ENCODE measurements at regions not wholly inside any gene's neighbourhood (a gene's known extent, or its start where the extent isn't known, plus 50 kb on each side); places are given as distances from the start of the nearest gene placed in this dataset.
A peak's percentile ranks its signal among the peaks of the same experiment; 100 is the strongest.
"Not testable (repeated sequence)": the region's sequence is repeated elsewhere in the genome, so short reads cannot be mapped to it uniquely, and the experiment has no call there.

DNA sequence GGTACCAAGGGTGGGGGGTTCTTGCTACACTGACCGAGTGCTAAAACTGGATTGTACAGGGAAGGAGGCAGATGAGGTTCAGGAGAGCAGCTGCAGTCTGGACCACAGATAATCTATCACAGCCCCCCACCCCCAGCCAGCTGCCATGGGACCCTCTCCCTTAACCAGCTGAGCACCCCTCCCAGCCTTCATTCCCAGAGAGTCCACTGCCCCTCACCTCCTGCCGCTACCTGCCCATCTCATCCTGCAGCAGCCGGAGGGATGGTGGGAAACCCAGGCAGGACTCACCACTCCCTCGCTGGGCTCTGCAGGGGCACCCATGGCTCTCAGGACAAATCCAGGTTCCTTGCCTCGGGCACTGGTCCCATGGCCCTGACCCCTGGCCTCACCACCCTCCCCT lies 66.7 kb downstream of the MRPL36 start:
- intact Hi-C loops (cut with DNase I) = no loop called here
- Histone ChIP-seq H3K4me3 (no peak overlapping the region), H3K27me3 (no peaks in the 10 kb centered on the region), H3K4me1 (replicated peaks in 1 of 2) (no peaks in the 10 kb centered on the region), H3K27ac (no peak overlapping the region), H3K9me3 (replicated peaks in 1 of 3) (no peaks in the 10 kb centered on the region), H3K36me3 (replicated peaks in 1 of 2) (no peaks in the 10 kb centered on the region)
- WGBS, 4 donors = 80 to 92% (median 83%) methylated on average over 4 to 5 of the region's 5 CpGs
- peak in 1 of 7 donors; percentile 15 for DNase-seq
- no peak for TF ChIP-seq POLR2A (IDR thresholded peaks at IDR 0.05)
- TF ChIP-seq, protein P1, sequence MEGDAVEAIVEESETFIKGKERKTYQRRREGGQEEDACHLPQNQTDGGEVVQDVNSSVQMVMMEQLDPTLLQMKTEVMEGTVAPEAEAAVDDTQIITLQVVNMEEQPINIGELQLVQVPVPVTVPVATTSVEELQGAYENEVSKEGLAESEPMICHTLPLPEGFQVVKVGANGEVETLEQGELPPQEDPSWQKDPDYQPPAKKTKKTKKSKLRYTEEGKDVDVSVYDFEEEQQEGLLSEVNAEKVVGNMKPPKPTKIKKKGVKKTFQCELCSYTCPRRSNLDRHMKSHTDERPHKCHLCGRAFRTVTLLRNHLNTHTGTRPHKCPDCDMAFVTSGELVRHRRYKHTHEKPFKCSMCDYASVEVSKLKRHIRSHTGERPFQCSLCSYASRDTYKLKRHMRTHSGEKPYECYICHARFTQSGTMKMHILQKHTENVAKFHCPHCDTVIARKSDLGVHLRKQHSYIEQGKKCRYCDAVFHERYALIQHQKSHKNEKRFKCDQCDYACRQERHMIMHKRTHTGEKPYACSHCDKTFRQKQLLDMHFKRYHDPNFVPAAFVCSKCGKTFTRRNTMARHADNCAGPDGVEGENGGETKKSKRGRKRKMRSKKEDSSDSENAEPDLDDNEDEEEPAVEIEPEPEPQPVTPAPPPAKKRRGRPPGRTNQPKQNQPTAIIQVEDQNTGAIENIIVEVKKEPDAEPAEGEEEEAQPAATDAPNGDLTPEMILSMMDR (IDR thresholded peaks at IDR 0.05) = no peak

DNA sequence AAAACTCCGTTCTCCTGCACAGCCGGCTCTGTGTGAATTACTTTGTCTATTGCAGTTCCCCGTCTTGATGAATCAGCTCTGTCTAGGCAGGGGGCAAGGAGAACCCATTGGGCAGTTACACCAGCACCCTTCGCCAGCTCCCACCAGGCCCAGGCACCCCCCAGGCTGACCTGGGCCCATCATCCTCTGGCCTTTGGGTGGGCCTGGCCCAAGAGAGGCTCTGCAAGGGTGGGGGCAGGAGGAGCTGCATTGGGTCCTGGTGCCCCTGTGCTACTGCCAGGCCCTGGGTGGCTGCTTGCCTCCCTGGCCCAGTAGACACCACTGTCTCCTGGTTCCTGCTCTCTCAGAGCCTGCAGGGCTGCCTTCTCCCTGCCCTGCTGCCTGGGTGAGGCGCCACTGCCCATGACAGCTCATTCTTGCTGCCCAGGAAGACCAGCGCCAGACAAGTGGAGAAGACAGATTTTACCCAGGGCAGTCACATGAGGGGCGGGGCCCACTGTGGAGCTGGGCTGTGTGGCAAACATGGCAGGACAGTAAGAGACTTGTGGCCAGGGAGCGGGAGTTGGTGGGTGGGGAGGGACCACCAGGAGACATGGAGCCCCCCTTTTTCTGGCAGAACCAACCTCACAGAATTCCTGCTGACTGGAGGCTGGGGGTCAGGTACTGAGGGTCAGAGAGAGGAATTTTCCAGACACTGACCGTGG lies 67.2 kb downstream of the MRPL36 start:
- Histone ChIP-seq H3K4me1 (replicated peaks in 1 of 2) (no peaks in the 10 kb centered on the region), H3K27ac (no peak overlapping the region), H3K27me3 (no peaks in the 10 kb centered on the region), H3K4me3 (no peak overlapping the region), H3K36me3 (replicated peaks in 1 of 2) (no peaks in the 10 kb centered on the region), H3K9me3 (replicated peaks in 1 of 3) (no peaks in the 10 kb centered on the region)
- 84 to 91% (median 87%) methylated on average over 5 to 9 of the region's 9 CpGs for WGBS, 4 donors
- intact Hi-C loops (cut with DNase I) = no loop called here
- peak in 1 of 7 donors; percentile 23 for DNase-seq
- TF ChIP-seq, protein P1 (IDR thresholded peaks at IDR 0.05) = no peak
- no peak for TF ChIP-seq POLR2A (IDR thresholded peaks at IDR 0.05)

DNA sequence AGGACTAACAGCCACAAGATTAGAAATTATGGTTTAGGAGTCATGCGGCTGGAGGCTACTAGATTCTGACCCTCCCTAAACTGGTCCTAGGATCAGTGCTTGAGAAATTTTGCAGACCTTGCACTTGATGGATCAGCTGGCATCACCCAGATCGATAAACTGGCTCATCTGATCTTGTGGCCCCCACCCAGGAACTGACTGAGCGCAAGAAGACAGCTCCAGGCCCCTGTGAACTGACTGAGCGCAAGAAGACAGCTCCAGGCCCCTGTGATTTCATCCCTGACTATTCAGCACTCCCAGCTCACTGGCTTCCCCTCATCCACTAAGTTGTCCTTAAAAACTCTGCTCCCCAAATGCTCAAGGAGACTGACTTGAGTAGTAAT lies 67.8 kb downstream of the MRPL36 start:
- intact Hi-C loops (cut with DNase I); H3K4me3 ChIP-seq; H3K4me1 ChIP-seq (replicated peaks in 1 of 2); H3K27me3 ChIP-seq; H3K9me3 ChIP-seq (replicated peaks in 1 of 3); H3K36me3 ChIP-seq (replicated peaks in 1 of 2); H3K27ac ChIP-seq: not testable (repeated sequence)
- DNase-seq = peak in 1 of 7 donors; percentile 6
- 86 to 90% (median 88%) methylated on average over 4 of the region's 4 CpGs for WGBS, 4 donors

DNA sequence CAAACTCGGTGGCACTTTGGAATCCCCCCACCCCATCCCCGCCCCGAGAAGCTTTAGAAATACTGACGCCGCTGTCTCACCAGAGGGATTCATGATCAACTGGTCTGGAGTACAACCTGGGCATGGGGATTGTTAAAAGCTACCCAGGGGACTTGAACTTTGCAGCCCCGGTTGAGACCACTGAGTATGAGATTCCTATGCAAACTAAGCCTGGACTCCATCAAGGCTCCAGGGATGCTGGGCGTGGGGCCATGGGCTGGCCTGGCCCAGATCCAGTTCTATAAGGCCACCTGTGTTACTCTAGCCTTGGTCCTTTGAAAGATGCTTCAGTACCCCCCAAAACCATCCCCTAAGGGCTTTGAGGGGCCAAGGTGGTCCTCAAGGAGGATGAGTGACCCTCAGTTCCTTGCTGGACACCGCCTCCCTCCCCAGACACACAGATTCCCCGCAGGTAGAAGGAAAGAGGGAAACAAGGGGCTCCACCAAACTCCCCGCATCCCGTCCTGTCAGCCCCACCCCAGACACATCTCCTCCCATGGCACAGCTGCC lies 68.5 kb downstream of the MRPL36 start:
- no peak for TF ChIP-seq POLR2A (IDR thresholded peaks at IDR 0.05)
- TF ChIP-seq, protein P1 (IDR thresholded peaks at IDR 0.05) = no peak
- Histone ChIP-seq H3K36me3 (replicated peaks in 1 of 2) (no peaks in the 10 kb centered on the region), H3K27me3 (no peaks in the 10 kb centered on the region), H3K9me3 (replicated peaks in 1 of 3) (no peaks in the 10 kb centered on the region), H3K27ac (no peak overlapping the region), H3K4me1 (replicated peaks in 1 of 2) (no peaks in the 10 kb centered on the region), H3K4me3 (no peak overlapping the region)
- DNase-seq = peak in 2 of 7 donors; percentile 2 to 37
- 79 to 92% (median 87%) methylated on average over 7 to 11 of the region's 11 CpGs for WGBS, 4 donors
- intact Hi-C loops (cut with DNase I) = no loop called here

DNA sequence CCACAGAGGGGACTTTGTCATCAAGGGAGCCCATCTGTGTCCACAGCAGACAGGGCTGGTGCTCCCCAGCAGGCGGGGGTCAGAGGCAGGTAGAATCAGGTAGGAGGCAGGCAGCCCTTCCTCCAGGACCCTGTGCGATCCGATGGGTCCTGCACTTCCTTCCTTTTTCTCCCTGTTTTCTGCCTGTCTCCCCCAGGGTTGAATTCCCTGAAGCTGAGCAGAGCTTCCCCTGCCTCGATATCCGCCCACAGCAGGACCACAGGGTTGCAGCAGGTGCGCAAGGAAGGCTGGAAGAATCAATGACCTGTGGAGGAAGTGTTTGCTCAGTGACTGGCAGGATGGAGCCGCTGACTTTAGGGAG lies 69.2 kb downstream of the MRPL36 start:
- 78 to 88% (median 85%) methylated on average over 6 to 7 of the region's 7 CpGs for WGBS, 4 donors
- DNase-seq = peak in 2 of 7 donors; percentile 6 to 29
- no peak overlapping the region for H3K4me3 ChIP-seq
- H3K9me3 ChIP-seq (replicated peaks in 1 of 3) = no peaks in the 10 kb centered on the region
- no peaks in the 10 kb centered on the region for H3K27me3 ChIP-seq
- no peak overlapping the region for H3K27ac ChIP-seq
- no peaks in the 10 kb centered on the region for H3K4me1 ChIP-seq (replicated peaks in 1 of 2)
- intact Hi-C loops (cut with DNase I) = no loop called here
- no peak for TF ChIP-seq POLR2A (IDR thresholded peaks at IDR 0.05)
- TF ChIP-seq, protein P1 (IDR thresholded peaks at IDR 0.05) = no peak
- H3K36me3 ChIP-seq (replicated peaks in 1 of 2) = no peaks in the 10 kb centered on the region

Measured in adrenal gland (tissue), 9 donors.